H9 (cell line): ENCODE measurements at regions not wholly inside any gene's neighbourhood (a gene's known extent, or its start where the extent isn't known, plus 50 kb on each side); places are given as distances from the start of the nearest gene placed in this dataset.

Source experiments
- DNase-seq: peaks from one replicate; pipeline ENCODE4 v3.0.0-alpha.2; 2017
- H2AFZ ChIP-seq: one replicate; pipeline ENCODE4 v1.6.1; 2013; ENCODE audit warnings: mild to moderate bottlenecking, low read length, control low read depth, moderate library complexity
- H2AK5ac ChIP-seq: 2 replicates; pipeline ENCODE4 v1.6.1; 2013; ENCODE audit warnings: low read length, control low read depth, mixed read lengths; ENCODE audit not compliant: insufficient read length
- H2BK120ac ChIP-seq: one replicate; pipeline ENCODE4 v1.6.1; 2013; ENCODE audit warnings: low read depth, mild to moderate bottlenecking, low read length, control low read depth, inconsistent platforms; ENCODE audit not compliant: poor library complexity, severe bottlenecking
- H2BK12ac ChIP-seq: 2 replicates; pipeline ENCODE4 v1.6.1; 2013; ENCODE audit warnings: low read length, control low read depth, mixed read lengths, low read depth; ENCODE audit not compliant: insufficient read length
- H2BK15ac ChIP-seq: 2 replicates; pipeline ENCODE4 v1.6.1; 2013; ENCODE audit warnings: low read depth, low read length, control low read depth
- H2BK20ac ChIP-seq: one replicate; pipeline ENCODE4 v1.6.1; 2013; ENCODE audit warnings: low read depth, mild to moderate bottlenecking, low read length, control low read depth, inconsistent platforms; ENCODE audit not compliant: poor library complexity, severe bottlenecking
- H2BK5ac ChIP-seq: 2 replicates; pipeline ENCODE4 v1.6.1; 2013; ENCODE audit warnings: low read length, control low read depth, mixed read lengths; ENCODE audit not compliant: insufficient read length
- H3K14ac ChIP-seq: 2 replicates; pipeline ENCODE4 v1.6.1; 2013; ENCODE audit warnings: low read length, control low read depth; ENCODE audit not compliant: insufficient read depth
- H3K18ac ChIP-seq: 2 replicates; pipeline ENCODE4 v1.6.1; 2013; ENCODE audit warnings: low read depth, mild to moderate bottlenecking, mixed read lengths, low read length, control low read depth; ENCODE audit not compliant: insufficient read length
- H3K23ac ChIP-seq: 2 replicates; pipeline ENCODE4 v1.6.1; 2013; ENCODE audit warnings: low read length, control low read depth, mixed read lengths, low read depth; ENCODE audit not compliant: insufficient read length
- H3K23me2 ChIP-seq: 2 replicates; pipeline ENCODE4 v1.6.1; 2013; ENCODE audit warnings: low read depth, mild to moderate bottlenecking, mixed read lengths, low read length, control low read depth; ENCODE audit not compliant: insufficient read length, poor library complexity, severe bottlenecking
- H3K27ac ChIP-seq: 2 replicates; pipeline ENCODE4 v1.5.1; 2013; ENCODE audit warnings: low read length, control low read depth, mixed read lengths, low read depth; ENCODE audit not compliant: insufficient read length
- H3K27me3 ChIP-seq: 2 replicates; pipeline ENCODE4 v1.6.1; 2013; ENCODE audit warnings: low read length, control low read depth, inconsistent platforms; ENCODE audit not compliant: insufficient read depth
- H3K4ac ChIP-seq: 2 replicates; pipeline ENCODE4 v1.6.1; 2013; ENCODE audit warnings: low read depth, mild to moderate bottlenecking, control low read depth, inconsistent platforms, low read length, moderate library complexity
- H3K4me1 ChIP-seq: 2 replicates; pipeline ENCODE4 v1.6.1; 2013; ENCODE audit warnings: low read length, control low read depth, inconsistent platforms; ENCODE audit not compliant: insufficient read depth
- H3K4me2 ChIP-seq: 2 replicates; pipeline ENCODE4 v1.6.1; 2013; ENCODE audit warnings: low read length, control low read depth, mixed read lengths; ENCODE audit not compliant: insufficient read length, insufficient read depth
- H3K56ac ChIP-seq: 2 replicates; pipeline ENCODE4 v1.6.1; 2013; ENCODE audit warnings: low read depth, mild to moderate bottlenecking, mixed read lengths, low read length, control low read depth; ENCODE audit not compliant: insufficient read length
- H3K79me1 ChIP-seq: 2 replicates; pipeline ENCODE4 v1.6.1; 2013; ENCODE audit warnings: low read depth, mild to moderate bottlenecking, moderate library complexity, low read length, control low read depth, inconsistent platforms; ENCODE audit not compliant: insufficient read depth, poor library complexity, severe bottlenecking
- H3K79me2 ChIP-seq: 2 replicates; pipeline ENCODE4 v1.6.1; 2013; ENCODE audit warnings: low read length, control low read depth, inconsistent platforms; ENCODE audit not compliant: insufficient read depth
- H3K9ac ChIP-seq: 2 replicates; pipeline ENCODE4 v1.6.1; 2013; ENCODE audit warnings: low read length, control low read depth, mixed read lengths; ENCODE audit not compliant: insufficient read length; ENCODE audit errors: extremely low read depth
- H3K9me3 ChIP-seq: one replicate; pipeline ENCODE4 v1.6.1; 2013; ENCODE audit warnings: low read depth, low read length, inconsistent platforms; ENCODE audit not compliant: control insufficient read depth
- H3T11ph ChIP-seq: one replicate; pipeline ENCODE4 v1.6.1; 2013; ENCODE audit warnings: mild to moderate bottlenecking, low read length, control low read depth, inconsistent platforms
- H4K20me1 ChIP-seq: one replicate; pipeline ENCODE4 v1.6.1; 2013; ENCODE audit not compliant: control insufficient read depth, insufficient read length, insufficient read depth
- H4K5ac ChIP-seq: 2 replicates; pipeline ENCODE4 v1.6.1; 2013; ENCODE audit warnings: low read depth, mild to moderate bottlenecking, mixed read lengths, low read length, control low read depth; ENCODE audit not compliant: insufficient read length
- H4K8ac ChIP-seq: replicated peaks from 2 replicates; pipeline ENCODE4 v1.6.1; 2013; ENCODE audit warnings: low read length, control low read depth, mixed read lengths, low read depth; ENCODE audit not compliant: insufficient read length
- H4K91ac ChIP-seq: 2 replicates; pipeline ENCODE4 v1.6.1; 2013; ENCODE audit warnings: low read depth, mild to moderate bottlenecking, moderate library complexity, mixed read lengths, low read length, control low read depth; ENCODE audit not compliant: insufficient read length
- H3K27ac Mint-ChIP-seq, 3 experiments: 2 replicates in 2 of 3; 3 replicates in 1 of 3; pipeline ENCODE4 v1.8.0; 2020 to 2021; ENCODE audit warnings: mixed read lengths in 3 of 3, mild to moderate bottlenecking in 1 of 3, moderate library complexity in 1 of 3
- H3K27me3 Mint-ChIP-seq: 2 replicates; pipeline ENCODE4 v1.8.0; 2021; ENCODE audit warnings: low read depth, mild to moderate bottlenecking, moderate library complexity, mixed read lengths
- H3K36me3 Mint-ChIP-seq, 3 experiments: 2 replicates in 2 of 3; 3 replicates in 1 of 3; pipeline ENCODE4 v1.8.0; 2020 to 2021; ENCODE audit warnings: low read depth in 3 of 3, mixed read lengths in 3 of 3; ENCODE audit not compliant: insufficient read depth in 1 of 3
- H3K4me1 Mint-ChIP-seq, 2 experiments: 2 replicates each; pipeline ENCODE4 v1.8.0; 2020; ENCODE audit warnings: mixed read lengths in 2 of 2
- H3K4me3 Mint-ChIP-seq, 2 experiments: 2 replicates in 1 of 2; 3 replicates in 1 of 2; pipeline ENCODE4 v1.8.0; 2020 to 2021; ENCODE audit warnings: mild to moderate bottlenecking in 2 of 2, mixed read lengths in 2 of 2, moderate library complexity in 1 of 2
- H3K9me3 Mint-ChIP-seq, 2 experiments: 2 replicates in 1 of 2; 3 replicates in 1 of 2; pipeline ENCODE4 v1.8.0; 2020; ENCODE audit warnings: mild to moderate bottlenecking in 2 of 2, mixed read lengths in 2 of 2, moderate library complexity in 1 of 2
- CTCF ChIP-seq: fragments of 200-600 bp; sonication (generic); conservative IDR thresholded peaks from 3 replicates; pipeline ENCODE4 v1.8.0; 2021; ENCODE audit warnings: antibody characterized with exemption, mild to moderate bottlenecking
- WGBS: extraction: QIAGEN DNeasy Blood & Tissue Kit; methylation state at CpG from one replicate; pipeline ENCODE4 v1.1.7; 2013; ENCODE audit warnings: missing lambda C conversion rate, low lambda C conversion rate, mixed read lengths; ENCODE audit not compliant: insufficient read length; ENCODE audit errors: extremely low coverage; 5-methylcytosine and 5-hydroxymethylcytosine counted together

GRCh38 chr21:27954543-27955165 is 987.8 kb upstream of the ADAMTS5 start:
- Histone ChIP-seq H4K8ac (no peak overlapping the region), H4K5ac (no peak overlapping the region), H2AK5ac (no peak overlapping the region), H3K23ac (no peak overlapping the region), H3K14ac (no peak overlapping the region), H3K27me3 (no peaks in the 10 kb centered on the region), H3T11ph (no peak overlapping the region), H3K23me2 (no peaks in the 10 kb centered on the region), H3K79me1 (no peaks in the 10 kb centered on the region), H3K4me2 (no peak overlapping the region), H4K20me1 (no peaks in the 10 kb centered on the region), H3K4ac (no peak overlapping the region), H3K4me1 (no peaks in the 10 kb centered on the region), H2BK12ac (no peak overlapping the region), H4K91ac (no peak overlapping the region), H3K79me2 (no peaks in the 10 kb centered on the region), H3K27ac (no peak overlapping the region), H3K56ac (no peak overlapping the region), H3K9me3 (no peaks in the 10 kb centered on the region), H2BK120ac (no peak overlapping the region), H2BK20ac (no peak overlapping the region), H3K9ac (no peak overlapping the region), H2BK15ac (no peak overlapping the region), H2AFZ (no peak overlapping the region), H3K18ac (no peak overlapping the region), H2BK5ac (no peak overlapping the region)
- H3K36me3 Mint-ChIP-seq, result no peaks in the 10 kb centered on the region; a peak in 3 of 7 replicates
- H3K4me1 Mint-ChIP-seq, result peaks cover 0 to 7% of the 10 kb centered on the region in 2 experiments; a peak in 2 of 4 replicates
- H3K27ac Mint-ChIP-seq, result no peak overlapping the region
- no peaks in the 10 kb centered on the region for H3K27me3 Mint-ChIP-seq
- TF ChIP-seq CTCF, result no peak
- whole genome bisulfite sequencing, result no CpG with 5 or more reads among the region's 3 CpGs
- peaks cover 0 to 2% of the 10 kb centered on the region in 2 experiments; a peak in 4 of 5 replicates for H3K9me3 Mint-ChIP-seq
- DNase-seq, result no peak
- H3K4me3 Mint-ChIP-seq, result no peak overlapping the region
